ENCODE measurements at regions not wholly inside any gene's neighbourhood (a gene's known extent, or its start where the extent isn't known, plus 50 kb on each side); places are given as distances from the start of the nearest gene placed in this dataset.
"Not testable (repeated sequence)": the region's sequence is repeated elsewhere in the genome, so short reads cannot be mapped to it uniquely, and the experiment has no call there.

DNA sequence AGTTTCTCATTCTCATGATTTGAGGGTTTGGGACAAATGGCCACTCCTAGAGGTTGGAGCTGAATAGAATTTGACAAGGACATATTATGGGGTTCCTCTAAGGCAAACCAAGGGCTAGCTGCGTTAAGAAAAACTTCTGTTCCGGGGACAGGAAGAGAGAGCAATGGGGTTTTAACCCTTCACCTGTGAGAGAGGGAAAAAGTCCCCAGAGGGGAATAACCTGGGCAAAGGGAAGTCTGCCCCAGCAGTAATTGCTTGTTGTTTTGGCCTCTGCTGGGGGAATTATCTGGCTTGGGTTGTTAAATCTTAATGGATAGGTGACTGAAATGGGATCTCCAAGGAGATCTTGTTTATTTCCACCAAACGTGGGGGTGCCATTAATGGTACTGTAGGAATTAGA is 110.1 kb upstream of the MOCS2 start:
- no peak for DNase-seq

GRCh38 chr5:53233645-53234405 is 124.3 kb upstream of the MOCS2 start:
- no peak for DNase-seq

- DNase-seq = no peak
Observed at GRCh38 chr5:53236683-53237082, 127.1 kb upstream of the MOCS2 start.

DNA sequence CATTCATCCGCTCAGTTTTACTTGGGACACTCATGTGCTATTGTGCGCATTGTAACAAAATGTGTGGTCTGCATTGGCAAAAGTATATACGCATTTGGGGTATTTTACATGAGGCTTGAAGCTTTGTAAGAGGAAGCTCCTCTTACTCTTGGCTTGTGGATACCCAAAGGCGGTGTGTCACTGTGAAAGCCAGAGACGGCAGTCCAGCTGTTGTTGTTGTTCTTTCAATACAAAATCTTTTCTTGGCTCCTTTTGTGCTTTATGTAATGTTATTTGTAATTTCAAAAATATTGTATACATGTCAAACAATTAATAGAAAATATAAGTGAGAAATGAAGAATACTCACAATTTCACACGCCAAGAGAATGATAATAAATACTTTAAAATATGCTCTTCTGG is 128.3 kb upstream of the MOCS2 start:
- DNase-seq = no peak

GRCh38 chr5:53239301-53239990 is 129.9 kb upstream of the MOCS2 start:
- no peak for DNase-seq

GRCh38 chr5:53240661-53241060 is 131.1 kb upstream of the MOCS2 start:
- DNase-seq = no peak

DNA sequence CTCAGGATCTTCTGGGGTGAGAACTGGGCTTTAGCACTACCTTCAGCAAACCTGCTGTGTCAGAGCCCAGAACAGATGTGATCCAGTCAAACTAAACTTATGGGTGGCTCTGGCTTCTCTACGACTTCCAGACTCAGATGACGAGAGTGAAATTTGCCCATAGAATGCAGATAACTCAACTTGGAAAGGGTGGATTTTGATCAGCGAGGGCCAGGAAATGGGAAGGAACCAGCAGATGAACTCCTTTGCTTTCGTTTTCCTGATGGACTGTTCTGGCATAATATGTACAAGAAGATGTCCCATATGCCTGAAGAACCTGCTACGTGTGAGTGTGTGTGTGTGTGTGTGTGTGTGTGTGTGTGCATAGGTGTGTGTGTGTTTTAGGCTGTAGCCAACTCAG is 132.0 kb upstream of the MOCS2 start:
- no peak for DNase-seq

DNA sequence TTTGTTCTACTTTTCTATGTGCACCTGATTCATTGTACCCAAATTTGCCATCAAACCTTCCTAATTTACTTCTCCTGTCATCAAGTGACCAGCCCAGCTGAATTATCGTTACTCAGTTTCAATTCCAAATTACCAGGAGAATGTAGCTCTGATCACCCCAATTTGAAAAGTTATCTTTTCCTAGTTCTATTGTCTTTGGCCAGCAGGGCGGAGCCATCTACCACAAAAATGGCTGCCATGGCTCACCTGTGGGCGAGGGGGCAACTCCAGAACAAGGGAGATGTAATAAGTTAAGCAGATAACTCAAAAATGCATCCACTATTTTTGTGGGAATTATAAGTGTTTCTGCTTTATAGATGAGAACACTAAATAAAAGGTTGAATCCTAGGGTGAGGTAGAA is 133.8 kb upstream of the MOCS2 start:
- DNase-seq = no peak

DNA sequence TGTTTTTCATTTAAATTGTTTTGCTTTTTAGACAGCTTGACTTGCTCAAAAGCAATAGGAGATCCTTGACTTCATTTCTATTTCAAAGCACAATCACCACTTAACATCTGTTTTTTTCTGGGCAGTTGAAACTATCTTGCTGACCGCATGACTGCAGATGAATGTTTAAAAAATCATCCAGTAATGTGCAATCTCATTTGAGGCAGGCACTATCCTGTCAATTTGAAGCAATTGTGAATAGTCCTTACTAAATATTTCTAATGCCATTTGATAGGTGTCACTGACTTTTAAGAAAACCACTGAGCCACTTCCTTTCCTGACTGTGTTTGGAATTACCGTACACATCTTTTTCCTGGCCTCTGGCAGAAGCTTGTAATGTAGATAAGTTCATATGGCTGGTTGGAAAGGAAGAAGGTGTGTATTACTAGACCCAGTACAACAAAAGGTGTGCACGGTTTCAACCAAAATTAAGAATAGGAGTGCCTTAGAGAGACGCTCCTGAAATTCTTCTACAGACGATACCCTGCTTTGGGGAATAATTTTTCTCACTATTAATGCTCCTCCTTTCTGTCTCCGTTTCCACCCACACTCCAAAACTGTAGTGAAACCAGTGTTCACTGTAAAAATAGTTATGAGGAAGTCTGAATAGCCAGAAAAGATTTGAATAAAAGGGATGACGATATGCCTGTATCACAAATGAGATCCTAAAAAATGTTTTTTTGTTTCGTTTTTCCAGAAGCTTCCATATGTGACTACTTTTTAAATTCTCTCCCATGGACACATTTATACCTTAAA is 136.7 kb upstream of the MOCS2 start:
- DNase-seq = no peak

- no peak for DNase-seq
Observed at GRCh38 chr5:53249529-53250200, 140.1 kb upstream of the MOCS2 start.

DNA sequence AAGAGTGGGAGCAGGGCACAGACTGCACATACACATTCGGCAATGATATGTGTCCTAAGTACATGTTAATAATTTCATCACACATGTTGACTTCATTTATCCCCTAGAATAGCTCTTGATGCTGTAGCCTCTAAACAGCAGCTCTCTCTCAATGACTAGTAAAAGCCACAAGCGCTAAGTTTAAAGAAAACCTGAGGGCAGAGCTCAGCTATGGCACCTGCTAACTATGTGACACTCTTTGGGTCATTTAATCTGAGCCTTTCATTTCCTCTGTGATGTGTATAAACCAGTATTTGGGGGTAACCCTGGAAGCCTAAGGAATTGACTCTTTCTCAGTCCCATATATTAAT is 140.6 kb upstream of the MOCS2 start:
- no peak for DNase-seq

DNA sequence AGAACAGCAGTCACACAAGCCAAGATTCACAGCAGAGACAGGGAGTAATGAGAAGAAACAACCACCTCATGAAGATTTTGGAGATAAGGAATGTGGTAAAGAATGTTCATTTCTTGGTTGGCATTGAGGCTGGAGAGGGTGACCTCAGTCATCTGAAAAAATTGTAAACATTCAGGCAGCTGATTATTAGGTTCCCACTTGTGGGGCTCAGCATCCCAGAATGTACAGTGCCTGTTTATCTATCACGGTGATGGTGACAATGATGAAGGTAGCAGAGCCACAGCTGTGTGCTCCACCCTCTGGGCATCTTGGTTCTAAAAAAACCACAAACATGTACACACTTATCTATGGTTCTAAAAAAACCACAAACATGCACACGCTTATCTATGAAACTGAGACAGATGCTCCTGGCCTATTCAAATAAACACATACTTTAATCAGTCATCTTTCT is 143.9 kb upstream of the MOCS2 start:
- DNase-seq = peak in 1 of 5 experiments; percentile 89

DNA sequence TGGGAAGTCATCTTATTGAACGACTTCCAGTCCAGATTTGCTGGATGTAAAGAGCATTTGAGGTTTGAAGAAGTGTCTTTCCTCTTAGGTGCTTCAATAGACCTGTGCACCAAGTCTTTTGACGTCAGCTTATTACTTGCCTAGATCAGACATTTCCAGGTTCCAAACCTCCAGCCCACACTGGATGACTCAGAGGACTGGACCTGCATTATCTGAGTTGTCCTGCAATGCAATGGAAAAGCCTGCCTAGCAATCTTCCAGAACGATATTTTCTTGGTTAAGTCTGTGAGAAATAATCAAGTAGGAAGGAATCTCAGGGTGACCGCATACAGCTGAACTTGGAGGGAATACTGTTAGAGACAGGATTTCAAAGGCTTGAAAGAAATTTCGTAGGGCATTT is 147.2 kb upstream of the MOCS2 start:
- DNase-seq = no peak

DNA sequence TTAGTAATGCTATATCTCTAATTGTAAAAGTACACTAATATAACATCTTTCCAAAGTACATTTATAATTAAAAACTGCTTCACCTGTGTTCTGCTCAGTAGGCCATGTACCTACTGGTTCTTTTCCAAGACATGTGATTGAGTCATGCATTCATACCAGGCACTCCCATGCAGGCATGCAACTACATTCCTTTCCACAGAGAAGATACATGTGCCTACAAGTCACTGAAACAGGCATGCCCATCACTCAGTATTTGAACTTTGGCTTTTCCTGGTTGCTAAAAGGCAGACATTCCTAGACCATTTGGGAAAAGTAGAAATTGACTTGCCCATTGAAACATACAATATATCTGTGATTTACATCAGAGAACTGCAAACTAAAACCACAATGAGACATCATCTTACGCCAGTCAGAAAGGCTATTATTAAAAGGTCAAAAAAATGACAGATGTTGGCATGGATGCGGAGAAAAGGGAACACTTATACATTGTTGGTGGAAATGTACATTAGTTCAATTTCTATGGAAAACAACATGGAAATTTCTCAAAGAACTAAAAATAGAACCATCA is 148.3 kb upstream of the MOCS2 start:
- DNase-seq = no peak

- no peak for DNase-seq
Observed at GRCh38 chr5:53259176-53259575, 149.6 kb upstream of the MOCS2 start.

DNA sequence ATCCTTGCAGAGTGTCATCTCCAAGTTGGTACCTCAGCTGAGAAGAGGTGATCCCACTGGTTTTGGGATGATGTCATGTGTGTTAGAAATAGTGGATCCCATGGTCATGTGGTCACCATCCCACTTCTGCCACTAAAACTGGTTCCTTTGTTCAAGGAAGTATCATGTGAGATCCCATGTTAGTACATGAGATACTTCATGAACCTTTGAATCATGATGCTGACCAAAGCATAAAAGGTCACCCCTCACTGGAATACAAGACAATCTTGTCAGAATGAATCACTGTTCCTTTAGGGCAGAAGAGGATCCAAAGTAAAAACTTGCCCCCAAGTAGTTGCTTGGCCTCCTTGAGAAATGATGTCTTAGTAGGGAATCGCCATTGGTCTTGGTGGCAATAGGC is 150.9 kb upstream of the MOCS2 start:
- no peak for DNase-seq

DNA sequence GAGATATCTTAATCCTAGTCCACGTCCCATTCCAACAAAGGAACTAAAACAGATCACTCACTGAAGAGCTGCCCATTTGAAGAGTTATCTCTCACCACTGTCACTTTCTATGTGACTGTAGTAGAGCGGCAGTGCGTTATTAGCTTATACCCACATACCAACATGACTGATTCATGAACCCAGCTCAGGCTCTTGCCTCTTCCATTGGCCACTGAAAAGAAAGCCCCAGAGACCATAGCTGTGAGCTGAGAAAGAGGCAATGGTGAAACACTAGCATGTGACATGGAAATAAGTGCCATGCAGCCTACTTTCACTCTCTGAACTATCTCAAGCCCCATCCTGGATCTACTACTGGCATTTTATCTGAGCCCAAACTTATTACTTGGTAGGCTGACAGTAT is 151.7 kb upstream of the MOCS2 start:
- no peak for DNase-seq

GRCh38 chr5:53262348-53262970 is 152.9 kb upstream of the MOCS2 start:
- no peak for DNase-seq

GRCh38 chr5:53263151-53263550 is 153.6 kb upstream of the MOCS2 start:
- no peak for DNase-seq

- no peak for DNase-seq
Observed at GRCh38 chr5:53265043-53265442, 155.5 kb upstream of the MOCS2 start.

- DNase-seq = not testable (repeated sequence)
Observed at GRCh38 chr5:53268241-53268640, 158.7 kb upstream of the MOCS2 start.

DNA sequence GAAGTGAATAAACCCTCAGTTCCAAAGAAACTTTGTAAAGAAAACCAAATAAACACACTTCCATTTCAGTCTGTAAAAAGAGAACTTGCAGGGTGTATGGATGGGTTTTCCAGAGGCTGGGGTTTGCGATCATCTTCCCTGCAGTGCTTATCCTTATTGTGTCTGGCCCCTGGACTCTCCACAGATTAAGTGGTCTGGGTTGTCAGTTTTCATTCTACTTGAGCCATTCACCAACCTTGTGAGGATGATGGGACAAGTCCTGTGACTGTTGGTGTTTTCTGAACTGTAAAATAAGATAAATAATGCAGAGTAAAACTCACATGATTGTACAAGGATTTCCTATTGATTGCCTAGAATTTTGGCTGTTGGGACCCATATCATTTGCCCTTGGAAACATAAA is 166.1 kb upstream of the MOCS2 start:
- DNase-seq = no peak

Measured in T-helper 2 cell (primary cell).